HG02678 (cell line): ENCODE measurements at regions not wholly inside any gene's neighbourhood (a gene's known extent, or its start where the extent isn't known, plus 50 kb on each side); places are given as distances from the start of the nearest gene placed in this dataset.
"Not testable (repeated sequence)": the region's sequence is repeated elsewhere in the genome, so short reads cannot be mapped to it uniquely, and the experiment has no call there.

Source experiments
- ATAC-seq: cut with Tn5 transposase; IDR thresholded peaks from one replicate; pipeline ENCODE4 v1.9.1; 2021; ENCODE audit warnings: mild to moderate bottlenecking, moderate library complexity; ENCODE audit not compliant: unreplicated experiment

DNA sequence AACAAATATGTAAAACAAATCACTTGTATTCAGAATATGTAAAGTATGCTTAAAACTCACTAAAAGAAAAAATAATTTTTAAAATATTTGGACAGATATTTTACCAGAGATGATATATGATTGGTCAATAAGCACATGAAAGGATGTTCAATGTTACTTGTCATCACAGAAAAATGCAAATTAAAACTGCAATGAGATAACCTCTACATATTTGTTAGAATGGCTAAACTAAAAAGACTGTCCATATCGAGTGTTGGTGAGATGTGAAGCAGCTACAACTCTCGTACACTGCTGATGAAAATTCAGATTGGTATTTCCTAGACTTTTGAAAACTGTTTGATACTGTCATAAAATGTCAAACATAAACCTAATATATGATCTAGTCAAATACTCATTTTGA is 685.1 kb downstream of the DTWD2 start:
- ATAC-seq = no peak

DNA sequence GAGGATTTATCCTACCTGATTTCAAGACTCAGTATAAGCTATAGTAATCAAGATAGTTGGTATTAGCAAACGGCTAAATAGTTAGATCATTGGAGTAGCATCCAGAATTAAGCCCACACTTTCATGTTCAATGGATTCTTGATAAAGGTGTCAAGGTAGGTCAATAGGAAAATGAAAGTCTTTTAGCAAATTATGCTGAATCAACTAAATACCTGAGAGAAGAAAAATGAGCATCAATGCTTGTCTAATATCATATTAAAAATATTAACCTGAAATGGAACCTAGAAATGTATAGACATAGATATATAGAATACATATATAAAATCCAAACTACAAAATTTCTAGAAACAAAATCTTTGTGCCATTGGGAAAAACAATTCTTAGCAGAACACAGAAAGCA is 685.6 kb downstream of the DTWD2 start:
- no peak for ATAC-seq

DNA sequence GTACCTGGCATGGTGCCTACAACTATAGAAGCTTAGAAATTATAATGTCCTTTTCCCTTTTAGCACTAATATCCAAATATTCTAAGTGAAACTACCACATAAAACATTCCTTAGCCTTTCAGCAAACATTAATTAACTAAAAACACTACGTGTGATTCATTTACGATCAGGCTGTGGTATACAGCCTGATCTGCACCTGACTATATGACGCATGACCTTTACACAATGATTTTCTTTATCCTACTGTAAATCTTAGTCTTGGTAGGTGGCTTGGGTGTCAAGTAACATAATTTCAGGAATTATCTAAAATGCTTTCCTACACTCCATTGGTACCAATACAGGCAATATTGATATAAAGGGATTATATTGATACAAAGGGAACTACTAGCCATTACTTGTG is 686.7 kb downstream of the DTWD2 start:
- no peak for ATAC-seq

DNA sequence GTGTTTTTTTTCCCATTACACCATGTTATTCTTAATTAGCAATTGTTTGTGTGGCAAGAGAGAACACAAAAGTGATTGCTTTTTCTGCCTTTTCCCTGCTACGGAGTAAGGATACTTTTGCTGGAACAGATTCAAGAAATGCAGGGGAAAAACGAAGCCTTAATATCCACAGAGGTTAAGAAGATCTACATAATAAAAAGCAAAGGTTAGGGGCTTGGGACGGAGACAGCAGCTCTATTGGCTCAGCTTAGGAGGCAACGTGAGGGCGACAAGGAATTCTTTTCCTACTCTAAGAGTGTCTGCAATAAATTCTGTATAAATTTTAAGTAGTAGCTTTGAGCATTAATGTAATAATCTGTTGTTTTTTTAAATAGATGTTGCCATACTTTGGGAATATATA is 693.3 kb downstream of the DTWD2 start:
- ATAC-seq = no peak

DNA sequence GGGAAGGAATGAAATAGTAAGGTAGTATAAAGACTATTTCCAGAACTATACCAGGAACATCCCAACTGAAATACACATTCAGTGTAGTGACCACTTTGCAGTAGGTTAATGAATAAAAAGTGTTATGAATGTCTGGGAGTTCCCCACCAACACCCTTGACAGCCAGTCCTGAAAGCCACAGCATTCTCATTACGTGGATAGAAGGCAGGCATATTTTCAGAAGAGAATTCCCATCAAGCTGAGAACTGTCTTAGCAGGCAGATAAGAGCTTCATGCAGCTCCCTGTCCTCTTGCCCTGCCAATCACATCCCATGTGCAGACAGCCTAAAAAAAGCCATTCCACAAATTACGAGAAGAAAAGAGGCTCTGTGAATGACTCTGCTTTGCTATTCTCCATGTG is 695.0 kb downstream of the DTWD2 start:
- ATAC-seq = no peak

DNA sequence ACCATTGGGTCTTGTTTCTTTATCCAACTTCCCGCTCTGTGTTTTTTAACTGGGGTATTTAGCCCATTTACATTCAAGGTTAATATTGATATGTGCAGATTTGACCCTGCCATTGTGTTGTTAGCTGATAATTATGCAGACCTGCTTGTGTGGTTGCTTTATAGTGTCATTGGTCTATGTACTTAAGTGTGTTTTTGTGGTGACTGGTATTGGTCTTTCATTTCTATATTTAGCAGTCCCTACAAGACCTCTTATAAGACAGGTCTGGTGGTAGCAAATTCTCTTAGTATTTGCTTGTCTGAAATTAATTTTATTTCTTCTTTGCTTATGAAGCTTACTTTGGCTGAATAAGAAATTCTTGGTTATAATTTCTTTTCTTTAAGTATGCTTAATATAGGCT is 698.1 kb downstream of the DTWD2 start:
- no peak for ATAC-seq

DNA sequence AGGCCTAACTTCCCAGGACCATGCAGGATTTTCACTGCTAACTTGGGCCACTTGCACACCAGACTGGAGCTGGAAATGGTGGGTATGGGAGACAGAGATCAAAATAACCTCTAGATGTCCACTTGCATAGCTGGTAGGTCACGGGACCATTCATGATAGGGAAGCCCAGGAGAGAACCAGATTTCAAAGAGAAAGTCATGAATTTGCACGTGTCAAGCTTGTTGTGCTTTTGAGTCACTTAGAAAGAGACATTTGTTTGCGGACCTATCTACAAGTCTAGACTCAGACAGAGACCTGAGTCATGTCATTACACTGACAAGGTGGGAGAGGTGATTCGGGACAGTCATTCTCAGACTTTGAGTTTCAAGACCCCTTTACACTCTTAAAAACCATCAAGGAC is 704.1 kb downstream of the DTWD2 start:
- ATAC-seq = not testable (repeated sequence)

DNA sequence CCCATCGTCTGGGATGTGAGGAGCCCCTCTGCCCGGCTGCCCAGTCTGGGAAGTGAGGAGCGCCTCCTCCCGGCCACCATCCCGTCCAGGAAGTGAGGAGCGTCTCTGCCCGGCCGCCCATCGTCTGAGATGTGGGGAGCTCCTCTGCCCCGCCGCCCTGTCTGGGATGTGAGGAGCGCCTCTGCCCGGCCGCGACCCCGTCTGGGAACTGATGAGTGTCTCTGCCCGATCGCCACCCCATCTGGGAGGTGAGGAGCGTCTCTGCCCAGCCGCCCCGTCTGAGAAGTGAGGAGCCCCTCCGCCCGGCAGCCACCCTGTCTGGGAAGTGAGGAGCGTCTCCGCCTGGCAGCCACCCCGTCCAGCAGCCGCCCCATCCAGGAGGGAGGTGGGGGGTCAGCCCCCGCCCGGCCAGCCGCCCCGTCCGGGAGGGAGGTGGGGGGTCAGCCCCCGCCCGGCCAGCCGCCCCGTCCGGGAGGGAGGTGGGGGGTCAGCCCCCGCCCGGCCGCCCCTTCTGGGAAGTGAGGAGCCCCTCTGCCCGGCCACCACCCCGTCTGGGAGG is 705.8 kb downstream of the DTWD2 start:
- not testable (repeated sequence) for ATAC-seq

DNA sequence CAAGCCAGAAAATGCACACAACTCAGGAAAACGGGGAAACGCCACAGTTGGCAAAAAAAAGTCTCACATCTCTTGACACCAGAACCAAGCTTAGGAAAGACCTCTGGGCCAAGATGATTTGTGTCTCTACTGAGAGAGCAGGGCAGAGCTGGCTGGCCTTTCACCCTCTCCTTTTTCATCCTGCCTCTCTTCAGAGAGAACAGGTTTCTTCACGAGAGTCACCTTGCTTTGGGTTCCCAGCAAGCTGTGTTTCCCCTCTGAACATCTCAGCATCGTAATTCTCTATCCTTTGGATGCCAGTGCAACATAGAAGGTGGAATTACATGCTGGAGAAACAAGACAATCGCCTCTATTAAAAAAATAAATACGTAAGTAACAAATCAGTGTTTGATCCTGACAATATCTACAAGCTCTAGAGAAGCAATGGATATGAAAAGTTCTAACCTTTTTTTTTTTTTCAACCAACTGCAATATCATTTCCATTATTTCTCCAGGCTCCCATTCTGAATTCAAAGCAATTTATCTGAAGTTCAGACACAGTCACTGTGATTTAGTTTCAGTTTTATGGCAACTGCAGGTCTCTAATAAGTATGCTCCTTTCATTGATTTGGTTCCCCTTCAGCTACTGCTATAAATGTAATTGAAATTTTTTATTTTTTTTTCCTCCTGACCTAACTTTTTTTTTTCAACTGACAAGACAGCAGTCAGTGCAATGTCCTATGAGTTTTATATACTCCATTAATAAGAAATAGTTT is 708.6 kb downstream of the DTWD2 start:
- ATAC-seq = no peak

DNA sequence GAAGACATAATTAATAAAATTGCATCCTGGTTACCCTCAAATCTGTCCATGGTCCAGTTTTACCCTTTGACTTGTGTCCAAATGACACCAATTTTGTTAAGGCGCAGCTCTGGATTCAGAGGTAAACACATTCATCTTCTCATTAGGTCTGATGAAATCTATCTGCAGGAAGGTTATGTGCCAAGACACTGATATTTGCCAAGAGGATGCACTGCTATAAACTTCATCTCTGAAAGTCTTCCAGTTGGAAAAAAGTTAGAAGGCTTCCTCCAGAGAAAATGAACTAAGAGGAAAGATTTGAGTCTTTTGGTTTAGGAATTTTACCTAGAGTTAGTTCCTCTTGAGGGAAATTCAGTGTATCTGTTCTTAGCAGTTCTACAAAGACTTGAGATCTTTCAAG is 717.8 kb downstream of the DTWD2 start:
- ATAC-seq = no peak

DNA sequence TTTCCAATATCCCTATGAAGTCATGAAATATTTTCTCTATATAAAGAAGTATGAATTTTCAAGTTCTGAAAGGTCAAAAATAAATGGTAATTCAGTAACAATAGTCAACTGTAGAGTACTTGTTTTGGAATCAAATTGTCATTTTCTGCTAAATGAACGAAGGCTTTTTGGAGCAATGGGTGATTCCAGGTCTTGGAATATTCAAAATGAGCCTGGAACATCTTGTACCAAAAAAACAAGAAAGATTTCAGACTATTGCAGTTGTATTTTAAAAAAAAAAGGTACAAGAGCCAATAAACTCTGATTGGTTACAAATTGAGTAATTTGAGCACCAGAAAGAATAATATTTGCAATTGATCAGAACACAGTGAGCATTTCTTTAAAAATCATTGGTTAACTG is 730.1 kb downstream of the DTWD2 start:
- no peak for ATAC-seq

DNA sequence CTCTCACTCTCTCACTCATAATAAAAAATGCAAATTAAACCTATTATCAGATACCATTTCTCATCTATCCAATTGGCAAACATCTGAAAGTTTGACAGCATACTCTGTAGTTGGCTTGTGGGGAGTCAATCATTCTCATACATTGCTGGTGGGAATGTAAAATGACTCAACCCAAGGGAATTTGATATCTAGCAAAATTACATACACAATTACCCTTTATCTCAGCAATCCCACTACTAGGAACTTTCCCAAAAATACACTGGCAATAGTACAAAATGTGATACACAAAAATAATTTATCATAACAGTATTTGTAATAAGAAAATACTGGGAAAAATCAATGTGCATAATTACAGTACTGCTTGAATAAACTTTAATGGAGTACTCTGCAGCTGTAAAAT is 731.3 kb downstream of the DTWD2 start:
- no peak for ATAC-seq

DNA sequence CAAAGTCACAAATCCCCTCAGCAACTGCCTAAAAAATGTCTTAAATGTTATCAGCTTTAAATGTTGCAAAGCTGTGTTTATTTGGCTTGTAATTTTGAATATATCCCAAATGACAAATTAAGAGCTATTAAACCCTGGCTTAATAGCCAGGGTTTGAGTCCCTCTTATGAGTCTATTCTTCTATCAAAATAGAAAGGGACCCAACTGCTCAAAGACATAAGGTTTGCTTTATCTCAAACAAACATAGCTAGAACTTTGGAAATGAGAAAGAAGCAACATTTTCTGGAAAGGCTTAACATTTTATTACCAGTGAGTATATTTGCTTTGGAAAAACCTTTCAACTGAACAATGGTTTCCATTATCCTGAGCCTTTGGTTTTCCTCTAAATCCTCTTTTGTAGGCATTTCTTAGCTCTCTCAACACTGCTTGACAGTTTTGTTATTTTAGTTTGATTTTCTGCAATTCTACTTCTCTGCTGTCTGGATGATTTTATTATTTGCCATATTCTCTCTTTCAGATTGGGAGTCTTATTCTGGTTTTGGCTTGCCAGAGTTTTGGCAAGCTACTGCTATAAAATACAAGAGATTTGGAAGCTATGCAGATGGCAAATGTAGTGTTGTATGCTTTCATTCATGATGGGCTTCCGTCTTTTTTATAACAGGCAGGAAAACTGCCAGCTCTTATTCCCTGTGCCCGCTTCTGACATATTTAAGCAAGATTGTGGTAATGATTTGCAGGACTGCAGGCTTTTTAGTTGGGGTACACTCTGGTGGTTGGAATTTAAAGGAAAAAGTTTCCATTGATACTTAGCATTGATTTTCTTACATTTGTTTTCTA is 734.9 kb downstream of the DTWD2 start:
- no peak for ATAC-seq

DNA sequence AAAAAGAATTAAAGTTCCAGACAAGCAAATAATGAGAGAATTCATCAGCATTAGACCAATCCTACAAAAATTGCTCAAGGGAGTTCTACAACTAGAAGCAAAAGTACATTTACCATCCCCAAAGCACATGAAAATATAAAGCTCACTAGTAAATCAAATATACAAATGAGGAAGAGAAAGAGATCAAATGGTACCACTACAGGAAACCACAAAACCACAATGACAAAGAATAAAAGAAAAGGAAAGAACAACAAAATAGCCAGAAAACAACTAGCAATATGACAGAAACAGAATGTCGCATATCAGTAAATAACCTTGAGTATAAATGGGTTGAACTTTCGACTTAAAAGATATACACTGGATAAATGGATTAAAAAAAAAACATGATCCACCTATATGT is 739.0 kb downstream of the DTWD2 start:
- ATAC-seq = no peak

DNA sequence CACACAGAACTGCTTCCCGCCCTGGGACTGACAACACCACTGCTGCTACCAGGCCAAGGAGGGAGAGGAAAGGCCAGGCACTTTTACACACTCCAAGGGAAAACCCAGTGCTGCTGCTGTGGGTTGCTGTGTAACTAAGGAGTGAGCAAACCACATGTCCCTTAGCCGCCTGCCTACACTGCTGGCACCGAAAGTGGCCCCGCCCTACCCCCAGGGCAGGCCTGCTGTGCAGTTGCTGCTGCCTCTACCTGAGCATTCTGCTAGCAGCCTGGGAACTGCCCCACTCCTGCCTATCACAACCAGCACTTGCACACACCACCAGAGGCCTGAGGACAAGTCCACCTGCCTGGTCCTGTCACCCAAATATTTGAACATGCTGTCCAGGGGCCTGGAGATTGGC is 740.9 kb downstream of the DTWD2 start:
- ATAC-seq = no peak

DNA sequence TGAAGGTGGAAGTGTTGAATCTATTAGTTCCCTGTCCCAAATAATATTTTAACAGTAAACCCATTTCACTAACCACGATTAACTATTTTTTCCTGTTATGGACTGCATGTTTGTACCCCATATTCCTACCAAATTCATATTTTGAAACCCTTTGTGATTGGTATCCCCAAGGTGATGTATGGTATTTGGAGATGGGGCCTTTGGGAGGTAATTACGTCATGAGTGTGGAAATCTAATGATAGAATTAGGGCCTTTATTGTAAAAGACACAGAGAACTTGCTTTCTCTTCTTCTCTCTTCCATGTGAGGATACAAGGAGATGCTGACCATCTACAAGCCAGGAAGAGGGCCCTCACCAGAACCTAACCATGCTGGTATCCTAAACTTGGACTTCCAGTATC is 744.7 kb downstream of the DTWD2 start:
- ATAC-seq = no peak

DNA sequence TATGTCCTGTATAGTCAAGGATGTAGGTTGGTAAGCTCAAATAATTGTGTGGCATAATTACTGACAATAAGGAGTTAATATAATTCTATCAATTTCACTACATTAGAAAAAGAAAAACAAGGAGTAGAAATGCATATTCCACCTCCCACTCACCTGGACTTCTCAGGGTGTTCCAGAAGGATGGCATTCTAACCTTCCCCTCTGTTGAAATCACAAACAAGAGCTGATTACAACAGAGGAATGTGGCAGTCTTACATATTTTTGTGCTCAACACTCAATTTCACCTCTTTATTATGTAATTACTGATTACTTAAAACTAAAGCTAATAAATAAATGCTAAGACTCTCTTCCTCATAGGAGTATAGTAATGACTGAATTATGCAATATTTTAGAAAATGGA is 745.3 kb downstream of the DTWD2 start:
- no peak for ATAC-seq

DNA sequence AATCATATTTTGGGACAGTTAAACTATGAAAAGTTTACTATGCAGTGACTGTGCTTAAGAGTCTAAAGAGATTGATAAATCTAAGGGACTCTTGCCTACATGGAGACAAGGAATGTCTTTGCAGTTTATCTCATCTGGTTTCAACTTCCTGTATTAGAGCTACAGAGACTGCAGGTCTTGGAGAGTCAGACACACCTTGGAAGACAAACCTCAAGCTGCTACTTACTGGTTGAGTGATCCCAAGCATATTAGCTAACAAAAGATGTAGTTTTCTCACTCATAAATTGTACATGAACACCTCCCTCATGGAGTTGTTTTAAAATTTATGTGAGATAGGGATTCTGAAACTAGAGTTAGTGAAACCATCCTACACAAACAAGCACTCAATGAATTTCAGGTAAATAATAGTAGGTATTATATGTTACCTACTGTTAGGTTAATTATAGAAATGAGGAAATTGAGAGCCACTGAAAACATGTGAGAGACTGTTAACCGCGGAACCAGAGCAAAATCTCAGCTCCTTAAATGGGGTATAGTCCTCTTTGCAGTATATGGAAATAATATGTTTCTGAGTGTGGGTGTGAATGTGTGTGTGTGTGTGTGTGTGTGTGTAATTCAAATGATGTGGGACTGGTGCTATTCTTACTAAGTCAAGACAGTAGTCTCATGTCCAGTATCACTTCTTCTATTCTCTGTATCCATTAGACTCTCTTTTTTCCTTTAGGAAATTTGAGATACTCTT is 752.1 kb downstream of the DTWD2 start:
- ATAC-seq = peak; percentile 48

DNA sequence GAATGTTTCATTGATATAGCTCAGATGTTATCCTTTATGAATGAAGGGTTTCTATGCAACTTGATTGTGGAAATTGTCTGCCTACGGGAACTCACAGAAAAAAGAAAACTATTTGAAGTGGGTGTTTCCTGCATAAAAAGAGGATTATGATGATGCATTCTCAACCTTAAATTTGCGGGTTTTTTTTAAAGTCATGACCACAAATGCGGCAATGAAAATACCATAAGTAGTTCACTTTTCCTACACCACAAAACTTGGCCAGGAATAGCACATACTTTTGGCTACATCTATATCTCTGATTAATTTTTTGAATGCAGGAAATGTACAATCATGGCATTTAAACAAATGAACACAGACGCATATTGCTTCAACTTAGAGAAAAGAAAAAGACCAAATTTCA is 754.7 kb downstream of the DTWD2 start:
- no peak for ATAC-seq

DNA sequence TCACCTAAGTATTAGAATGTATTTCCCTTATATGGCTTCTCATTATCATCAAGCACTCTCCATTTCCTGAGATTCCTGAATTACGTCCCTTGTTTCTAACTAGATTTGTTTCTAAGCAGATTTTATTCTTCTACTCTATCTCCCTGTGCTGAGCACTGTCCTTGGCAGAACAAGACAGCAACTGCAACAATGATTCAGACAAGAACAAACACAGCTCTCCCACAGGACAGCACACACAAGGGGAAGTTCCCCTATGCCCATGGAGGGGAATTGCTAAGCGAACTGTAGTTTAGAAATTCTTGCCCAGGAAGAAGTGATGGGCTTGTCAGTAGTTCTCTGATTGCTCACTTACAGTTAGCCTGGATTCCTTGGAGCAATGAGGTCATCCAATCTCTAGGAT is 759.9 kb downstream of the DTWD2 start:
- no peak for ATAC-seq

DNA sequence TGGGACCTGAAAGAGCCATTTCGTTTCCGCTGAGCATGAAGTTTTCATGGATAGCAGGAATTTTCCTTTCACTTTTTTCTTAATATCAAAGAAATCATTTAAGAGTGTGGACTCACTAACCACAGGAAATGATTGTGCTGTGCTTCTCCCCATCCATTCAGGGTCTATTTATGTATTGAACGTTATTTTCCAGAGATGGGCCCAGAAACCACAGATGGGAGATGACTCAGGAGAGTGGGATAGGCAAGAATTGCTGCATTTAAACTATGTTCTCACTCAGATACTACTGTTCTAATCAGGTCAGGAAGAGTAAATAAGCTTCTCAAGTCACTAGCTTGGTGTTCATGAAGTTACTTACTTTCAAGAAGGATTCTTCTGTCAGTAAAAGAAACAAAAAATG is 763.8 kb downstream of the DTWD2 start:
- no peak for ATAC-seq
